H9 (cell line): ENCODE measurements at regions not wholly inside any gene's neighbourhood (a gene's known extent, or its start where the extent isn't known, plus 50 kb on each side); places are given as distances from the start of the nearest gene placed in this dataset.

Experiments
- DNase-seq: peaks from one replicate; pipeline ENCODE4 v3.0.0-alpha.2; 2017
- H2AFZ ChIP-seq: one replicate; pipeline ENCODE4 v1.6.1; 2013; ENCODE audit warnings: mild to moderate bottlenecking, low read length, control low read depth, moderate library complexity
- H2AK5ac ChIP-seq: 2 replicates; pipeline ENCODE4 v1.6.1; 2013; ENCODE audit warnings: low read length, control low read depth, mixed read lengths; ENCODE audit not compliant: insufficient read length
- H2BK120ac ChIP-seq: one replicate; pipeline ENCODE4 v1.6.1; 2013; ENCODE audit warnings: low read depth, mild to moderate bottlenecking, low read length, control low read depth, inconsistent platforms; ENCODE audit not compliant: poor library complexity, severe bottlenecking
- H2BK12ac ChIP-seq: 2 replicates; pipeline ENCODE4 v1.6.1; 2013; ENCODE audit warnings: low read length, control low read depth, mixed read lengths, low read depth; ENCODE audit not compliant: insufficient read length
- H2BK15ac ChIP-seq: 2 replicates; pipeline ENCODE4 v1.6.1; 2013; ENCODE audit warnings: low read depth, low read length, control low read depth
- H2BK20ac ChIP-seq: one replicate; pipeline ENCODE4 v1.6.1; 2013; ENCODE audit warnings: low read depth, mild to moderate bottlenecking, low read length, control low read depth, inconsistent platforms; ENCODE audit not compliant: poor library complexity, severe bottlenecking
- H2BK5ac ChIP-seq: 2 replicates; pipeline ENCODE4 v1.6.1; 2013; ENCODE audit warnings: low read length, control low read depth, mixed read lengths; ENCODE audit not compliant: insufficient read length
- H3K14ac ChIP-seq: 2 replicates; pipeline ENCODE4 v1.6.1; 2013; ENCODE audit warnings: low read length, control low read depth; ENCODE audit not compliant: insufficient read depth
- H3K18ac ChIP-seq: 2 replicates; pipeline ENCODE4 v1.6.1; 2013; ENCODE audit warnings: low read depth, mild to moderate bottlenecking, mixed read lengths, low read length, control low read depth; ENCODE audit not compliant: insufficient read length
- H3K23ac ChIP-seq: 2 replicates; pipeline ENCODE4 v1.6.1; 2013; ENCODE audit warnings: low read length, control low read depth, mixed read lengths, low read depth; ENCODE audit not compliant: insufficient read length
- H3K23me2 ChIP-seq: 2 replicates; pipeline ENCODE4 v1.6.1; 2013; ENCODE audit warnings: low read depth, mild to moderate bottlenecking, mixed read lengths, low read length, control low read depth; ENCODE audit not compliant: insufficient read length, poor library complexity, severe bottlenecking
- H3K27ac ChIP-seq: 2 replicates; pipeline ENCODE4 v1.5.1; 2013; ENCODE audit warnings: low read length, control low read depth, mixed read lengths, low read depth; ENCODE audit not compliant: insufficient read length
- H3K27me3 ChIP-seq: 2 replicates; pipeline ENCODE4 v1.6.1; 2013; ENCODE audit warnings: low read length, control low read depth, inconsistent platforms; ENCODE audit not compliant: insufficient read depth
- H3K4ac ChIP-seq: 2 replicates; pipeline ENCODE4 v1.6.1; 2013; ENCODE audit warnings: low read depth, mild to moderate bottlenecking, control low read depth, inconsistent platforms, low read length, moderate library complexity
- H3K4me1 ChIP-seq: 2 replicates; pipeline ENCODE4 v1.6.1; 2013; ENCODE audit warnings: low read length, control low read depth, inconsistent platforms; ENCODE audit not compliant: insufficient read depth
- H3K4me2 ChIP-seq: 2 replicates; pipeline ENCODE4 v1.6.1; 2013; ENCODE audit warnings: low read length, control low read depth, mixed read lengths; ENCODE audit not compliant: insufficient read length, insufficient read depth
- H3K56ac ChIP-seq: 2 replicates; pipeline ENCODE4 v1.6.1; 2013; ENCODE audit warnings: low read depth, mild to moderate bottlenecking, mixed read lengths, low read length, control low read depth; ENCODE audit not compliant: insufficient read length
- H3K79me1 ChIP-seq: 2 replicates; pipeline ENCODE4 v1.6.1; 2013; ENCODE audit warnings: low read depth, mild to moderate bottlenecking, moderate library complexity, low read length, control low read depth, inconsistent platforms; ENCODE audit not compliant: insufficient read depth, poor library complexity, severe bottlenecking
- H3K79me2 ChIP-seq: 2 replicates; pipeline ENCODE4 v1.6.1; 2013; ENCODE audit warnings: low read length, control low read depth, inconsistent platforms; ENCODE audit not compliant: insufficient read depth
- H3K9ac ChIP-seq: 2 replicates; pipeline ENCODE4 v1.6.1; 2013; ENCODE audit warnings: low read length, control low read depth, mixed read lengths; ENCODE audit not compliant: insufficient read length; ENCODE audit errors: extremely low read depth
- H3K9me3 ChIP-seq: one replicate; pipeline ENCODE4 v1.6.1; 2013; ENCODE audit warnings: low read depth, low read length, inconsistent platforms; ENCODE audit not compliant: control insufficient read depth
- H3T11ph ChIP-seq: one replicate; pipeline ENCODE4 v1.6.1; 2013; ENCODE audit warnings: mild to moderate bottlenecking, low read length, control low read depth, inconsistent platforms
- H4K20me1 ChIP-seq: one replicate; pipeline ENCODE4 v1.6.1; 2013; ENCODE audit not compliant: control insufficient read depth, insufficient read length, insufficient read depth
- H4K5ac ChIP-seq: 2 replicates; pipeline ENCODE4 v1.6.1; 2013; ENCODE audit warnings: low read depth, mild to moderate bottlenecking, mixed read lengths, low read length, control low read depth; ENCODE audit not compliant: insufficient read length
- H4K8ac ChIP-seq: replicated peaks from 2 replicates; pipeline ENCODE4 v1.6.1; 2013; ENCODE audit warnings: low read length, control low read depth, mixed read lengths, low read depth; ENCODE audit not compliant: insufficient read length
- H4K91ac ChIP-seq: 2 replicates; pipeline ENCODE4 v1.6.1; 2013; ENCODE audit warnings: low read depth, mild to moderate bottlenecking, moderate library complexity, mixed read lengths, low read length, control low read depth; ENCODE audit not compliant: insufficient read length
- H3K27ac Mint-ChIP-seq, 3 experiments: 2 replicates in 2 of 3; 3 replicates in 1 of 3; pipeline ENCODE4 v1.8.0; 2020 to 2021; ENCODE audit warnings: mixed read lengths in 3 of 3, mild to moderate bottlenecking in 1 of 3, moderate library complexity in 1 of 3
- H3K27me3 Mint-ChIP-seq: 2 replicates; pipeline ENCODE4 v1.8.0; 2021; ENCODE audit warnings: low read depth, mild to moderate bottlenecking, moderate library complexity, mixed read lengths
- H3K36me3 Mint-ChIP-seq, 3 experiments: 2 replicates in 2 of 3; 3 replicates in 1 of 3; pipeline ENCODE4 v1.8.0; 2020 to 2021; ENCODE audit warnings: low read depth in 3 of 3, mixed read lengths in 3 of 3; ENCODE audit not compliant: insufficient read depth in 1 of 3
- H3K4me1 Mint-ChIP-seq, 2 experiments: 2 replicates each; pipeline ENCODE4 v1.8.0; 2020; ENCODE audit warnings: mixed read lengths in 2 of 2
- H3K4me3 Mint-ChIP-seq, 2 experiments: 2 replicates in 1 of 2; 3 replicates in 1 of 2; pipeline ENCODE4 v1.8.0; 2020 to 2021; ENCODE audit warnings: mild to moderate bottlenecking in 2 of 2, mixed read lengths in 2 of 2, moderate library complexity in 1 of 2
- H3K9me3 Mint-ChIP-seq, 2 experiments: 2 replicates in 1 of 2; 3 replicates in 1 of 2; pipeline ENCODE4 v1.8.0; 2020; ENCODE audit warnings: mild to moderate bottlenecking in 2 of 2, mixed read lengths in 2 of 2, moderate library complexity in 1 of 2
- WGBS: extraction: QIAGEN DNeasy Blood & Tissue Kit; methylation state at CpG from one replicate; pipeline ENCODE4 v1.1.7; 2013; ENCODE audit warnings: missing lambda C conversion rate, low lambda C conversion rate, mixed read lengths; ENCODE audit not compliant: insufficient read length; ENCODE audit errors: extremely low coverage; 5-methylcytosine and 5-hydroxymethylcytosine counted together
- TF ChIP-seq, protein P1 (sequence below): fragments of 200-600 bp; sonication (generic); conservative IDR thresholded peaks from 3 replicates; pipeline ENCODE4 v1.8.0; 2021; ENCODE audit warnings: antibody characterized with exemption, mild to moderate bottlenecking

DNA sequence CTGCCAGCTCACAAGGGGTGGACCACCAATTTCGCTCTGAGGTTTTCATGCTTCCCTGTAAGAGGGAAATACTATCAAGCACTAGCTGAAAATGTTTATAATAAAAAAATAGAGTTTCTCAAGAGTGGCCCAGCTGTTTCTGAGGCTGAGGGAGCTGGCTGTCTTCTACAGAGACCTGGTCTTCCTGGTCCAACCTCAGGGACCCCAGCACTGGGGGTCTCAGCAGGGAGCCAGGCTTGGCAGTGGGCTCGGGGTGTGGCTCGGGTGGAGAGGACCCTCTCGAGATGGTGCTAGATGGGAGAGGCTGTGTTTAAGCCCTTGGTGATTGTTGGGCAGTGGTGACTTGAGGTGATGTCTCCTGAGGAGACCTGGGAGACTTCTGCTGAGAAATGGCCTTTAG is 87.3 kb upstream of the SHH start:
- no peak for DNase-seq
- Mint-ChIP-seq H3K27me3 (peaks cover 12% of the 10 kb centered on the region), H3K4me1 (no peaks in the 10 kb centered on the region), H3K27ac (no peak overlapping the region), H3K9me3 (peaks cover 16 to 17% of the 10 kb centered on the region in 2 experiments; a peak in 4 of 5 replicates), H3K4me3 (no peak overlapping the region), H3K36me3 (peaks cover 0 to 7% (median 5%) of the 10 kb centered on the region in 3 experiments; a peak in 3 of 7 replicates)
- TF ChIP-seq, protein P1, sequence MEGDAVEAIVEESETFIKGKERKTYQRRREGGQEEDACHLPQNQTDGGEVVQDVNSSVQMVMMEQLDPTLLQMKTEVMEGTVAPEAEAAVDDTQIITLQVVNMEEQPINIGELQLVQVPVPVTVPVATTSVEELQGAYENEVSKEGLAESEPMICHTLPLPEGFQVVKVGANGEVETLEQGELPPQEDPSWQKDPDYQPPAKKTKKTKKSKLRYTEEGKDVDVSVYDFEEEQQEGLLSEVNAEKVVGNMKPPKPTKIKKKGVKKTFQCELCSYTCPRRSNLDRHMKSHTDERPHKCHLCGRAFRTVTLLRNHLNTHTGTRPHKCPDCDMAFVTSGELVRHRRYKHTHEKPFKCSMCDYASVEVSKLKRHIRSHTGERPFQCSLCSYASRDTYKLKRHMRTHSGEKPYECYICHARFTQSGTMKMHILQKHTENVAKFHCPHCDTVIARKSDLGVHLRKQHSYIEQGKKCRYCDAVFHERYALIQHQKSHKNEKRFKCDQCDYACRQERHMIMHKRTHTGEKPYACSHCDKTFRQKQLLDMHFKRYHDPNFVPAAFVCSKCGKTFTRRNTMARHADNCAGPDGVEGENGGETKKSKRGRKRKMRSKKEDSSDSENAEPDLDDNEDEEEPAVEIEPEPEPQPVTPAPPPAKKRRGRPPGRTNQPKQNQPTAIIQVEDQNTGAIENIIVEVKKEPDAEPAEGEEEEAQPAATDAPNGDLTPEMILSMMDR = no peak
- Histone ChIP-seq H3K27ac (no peak overlapping the region), H3K79me2 (no peaks in the 10 kb centered on the region), H3K18ac (no peak overlapping the region), H3K4me1 (no peaks in the 10 kb centered on the region), H2AK5ac (no peak overlapping the region), H2BK5ac (no peak overlapping the region), H3K79me1 (no peaks in the 10 kb centered on the region), H3K14ac (no peak overlapping the region), H3K4ac (no peak overlapping the region), H2BK15ac (no peak overlapping the region), H3K56ac (no peak overlapping the region), H4K8ac (no peak overlapping the region), H2AFZ (no peak overlapping the region), H3K23ac (no peak overlapping the region), H3K9me3 (no peaks in the 10 kb centered on the region), H2BK20ac (no peak overlapping the region), H3K27me3 (no peaks in the 10 kb centered on the region), H3K9ac (no peak overlapping the region), H4K91ac (no peak overlapping the region), H3T11ph (no peak overlapping the region), H2BK120ac (no peak overlapping the region), H4K20me1 (no peaks in the 10 kb centered on the region), H2BK12ac (no peak overlapping the region), H4K5ac (no peak overlapping the region), H3K23me2 (no peaks in the 10 kb centered on the region), H3K4me2 (no peak overlapping the region)
- WGBS = no CpG with 5 or more reads among the region's 4 CpGs
